ENCODE measurements at regions not wholly inside any gene's neighbourhood (a gene's known extent, or its start where the extent isn't known, plus 50 kb on each side); places are given as distances from the start of the nearest gene placed in this dataset.
A peak's percentile ranks its signal among the peaks of the same experiment; 100 is the strongest.

DNA sequence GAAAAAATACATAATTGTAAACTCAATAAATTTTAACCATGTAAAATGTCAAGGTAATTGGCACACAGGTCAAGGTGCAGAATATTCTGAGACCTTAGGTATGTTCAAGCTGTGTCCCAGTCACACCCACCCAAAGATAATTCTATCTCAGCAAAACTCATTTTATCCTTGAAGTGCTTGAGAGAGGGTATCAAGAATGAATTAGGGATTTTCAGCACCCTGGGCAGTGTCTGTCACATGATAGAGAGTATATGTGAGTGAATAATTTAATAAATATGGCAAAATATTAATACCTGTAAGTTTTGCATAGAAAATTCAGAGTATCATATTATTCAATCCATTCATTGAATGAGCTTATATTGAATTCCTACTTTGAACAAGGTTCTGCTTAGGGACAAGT lies 567.9 kb downstream of the FBXO15 start:
- DNase-seq (ENCODE audit: low read depth in 1 of 2, low spot score in 1 of 2) = no peak
- TF ChIP-seq JUND (IDR thresholded peaks at IDR 0.05; ENCODE audit: low read depth) = no peak
- in situ Hi-C loops (cut with HindIII; ENCODE audit: low pct_unique_long_range_greater_than_20kb, low sequenced_read_pairs) = no loop called here

- DNase-seq (ENCODE audit: low read depth in 1 of 2, low spot score in 1 of 2) = no peak
- in situ Hi-C loops (cut with HindIII; ENCODE audit: low pct_unique_long_range_greater_than_20kb, low sequenced_read_pairs) = no loop called here
- no peak for TF ChIP-seq JUND (IDR thresholded peaks at IDR 0.05; ENCODE audit: low read depth)
Observed at GRCh38 chr18:73577365-73577764, 570.3 kb downstream of the FBXO15 start.

DNA sequence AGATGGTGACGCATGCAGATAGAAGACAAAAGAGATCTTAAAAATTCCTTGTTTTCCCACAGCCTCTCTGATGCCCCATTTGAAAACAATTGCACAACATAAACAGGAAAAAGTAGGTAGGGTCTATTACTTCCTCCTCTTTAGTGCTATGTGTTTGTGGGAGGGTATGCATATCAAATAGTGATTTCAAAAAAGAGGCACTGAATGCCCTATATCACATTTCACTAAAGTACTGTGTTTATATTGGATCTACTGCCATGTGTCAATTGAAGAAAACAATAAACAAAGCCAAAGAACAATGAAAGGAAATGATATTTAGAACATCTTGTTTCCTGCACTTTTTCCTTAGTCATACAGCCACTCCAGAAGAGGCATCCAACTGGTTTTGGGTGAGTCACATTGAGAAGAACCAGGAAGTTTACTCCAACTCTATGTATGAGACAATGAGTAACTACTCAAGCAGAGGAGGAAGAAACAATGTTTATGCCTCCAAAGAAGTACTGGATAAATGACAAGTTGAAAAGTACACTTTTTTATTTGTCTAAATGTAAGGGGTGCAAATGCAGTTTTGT lies 583.6 kb downstream of the FBXO15 start:
- no peak for TF ChIP-seq JUND (IDR thresholded peaks at IDR 0.05; ENCODE audit: low read depth)
- in situ Hi-C loops (cut with HindIII; ENCODE audit: low pct_unique_long_range_greater_than_20kb, low sequenced_read_pairs) = no loop called here
- peak in 1 of 2 experiments; percentile 40 for DNase-seq (ENCODE audit: low read depth in 1 of 2, low spot score in 1 of 2)

DNA sequence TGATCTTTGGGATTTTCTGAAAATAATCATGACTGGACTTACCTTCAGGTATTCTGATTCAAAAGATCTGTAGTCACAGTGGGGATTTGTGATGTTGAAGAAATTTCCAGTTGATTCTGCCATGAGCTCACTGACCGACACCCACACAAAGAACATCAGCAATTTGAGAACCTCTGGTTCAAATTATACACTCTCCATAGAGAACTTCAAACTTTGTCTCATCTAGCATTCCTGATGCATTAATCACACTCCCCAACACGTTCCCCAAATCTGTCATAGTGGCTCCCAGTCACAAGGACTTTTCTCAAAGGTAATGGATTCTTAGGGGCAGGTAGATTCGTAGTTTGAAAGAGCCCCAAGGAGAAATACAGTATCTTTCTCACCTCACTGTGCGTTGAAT lies 584.3 kb downstream of the FBXO15 start:
- no peak for DNase-seq (ENCODE audit: low read depth in 1 of 2, low spot score in 1 of 2)
- in situ Hi-C loops (cut with HindIII; ENCODE audit: low pct_unique_long_range_greater_than_20kb, low sequenced_read_pairs) = no loop called here
- TF ChIP-seq JUND (IDR thresholded peaks at IDR 0.05; ENCODE audit: low read depth) = no peak

DNA sequence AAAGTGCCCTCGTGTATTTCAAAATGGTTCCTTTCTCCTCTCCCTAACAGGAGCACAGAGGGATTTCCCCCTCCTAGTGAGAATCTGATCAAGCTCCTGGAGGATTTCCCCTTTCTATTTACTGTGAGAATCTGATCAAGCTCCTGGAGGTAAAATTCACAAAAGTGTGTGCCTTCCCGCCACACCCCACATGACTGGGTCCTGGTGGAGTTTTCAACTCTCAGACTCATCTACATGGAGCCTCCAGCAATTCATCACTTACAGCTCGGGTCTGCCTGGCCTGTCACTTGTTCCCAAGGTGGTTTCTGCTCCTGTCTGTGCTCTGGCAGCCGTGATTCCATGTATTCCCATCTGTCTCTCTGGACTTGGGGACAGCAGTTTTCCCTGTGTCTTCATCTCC lies 590.7 kb downstream of the FBXO15 start:
- DNase-seq (ENCODE audit: low read depth in 1 of 2, low spot score in 1 of 2) = no peak
- in situ Hi-C loops (cut with HindIII; ENCODE audit: low pct_unique_long_range_greater_than_20kb, low sequenced_read_pairs) = no loop called here
- TF ChIP-seq JUND (IDR thresholded peaks at IDR 0.05; ENCODE audit: low read depth) = no peak

- in situ Hi-C loops (cut with HindIII; ENCODE audit: low pct_unique_long_range_greater_than_20kb, low sequenced_read_pairs) = no loop called here
- no peak for DNase-seq (ENCODE audit: low read depth in 1 of 2, low spot score in 1 of 2)
- no peak for TF ChIP-seq JUND (IDR thresholded peaks at IDR 0.05; ENCODE audit: low read depth)
Observed at GRCh38 chr18:73552171-73552570, 595.5 kb downstream of the FBXO15 start.

GRCh38 chr18:73551211-73551610 lies 596.4 kb downstream of the FBXO15 start:
- DNase-seq (ENCODE audit: low read depth in 1 of 2, low spot score in 1 of 2) = no peak
- in situ Hi-C loops (cut with HindIII; ENCODE audit: low pct_unique_long_range_greater_than_20kb, low sequenced_read_pairs) = no loop called here
- no peak for TF ChIP-seq JUND (IDR thresholded peaks at IDR 0.05; ENCODE audit: low read depth)

DNA sequence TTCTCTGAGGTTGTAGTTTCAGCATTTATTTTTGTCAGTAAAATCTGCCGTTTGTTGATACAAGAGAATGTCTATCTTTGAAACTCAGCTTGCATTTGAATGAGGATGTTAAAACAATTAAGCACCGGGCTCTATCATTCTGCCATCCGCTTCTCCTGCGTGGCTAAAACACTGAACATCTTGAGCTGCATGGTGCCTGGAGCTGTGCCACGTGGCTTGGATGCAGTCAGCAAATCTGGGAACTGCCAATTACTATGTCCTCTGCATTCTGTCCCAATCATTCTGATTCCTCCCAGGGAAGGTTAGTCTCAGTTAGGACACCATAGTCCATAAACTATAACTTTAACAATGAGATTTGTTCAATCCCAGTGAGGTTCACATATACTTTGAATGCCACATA lies 598.4 kb downstream of the FBXO15 start:
- no peak for DNase-seq (ENCODE audit: low read depth in 1 of 2, low spot score in 1 of 2)
- in situ Hi-C loops (cut with HindIII; ENCODE audit: low pct_unique_long_range_greater_than_20kb, low sequenced_read_pairs) = no loop called here
- TF ChIP-seq JUND (IDR thresholded peaks at IDR 0.05; ENCODE audit: low read depth) = no peak

DNA sequence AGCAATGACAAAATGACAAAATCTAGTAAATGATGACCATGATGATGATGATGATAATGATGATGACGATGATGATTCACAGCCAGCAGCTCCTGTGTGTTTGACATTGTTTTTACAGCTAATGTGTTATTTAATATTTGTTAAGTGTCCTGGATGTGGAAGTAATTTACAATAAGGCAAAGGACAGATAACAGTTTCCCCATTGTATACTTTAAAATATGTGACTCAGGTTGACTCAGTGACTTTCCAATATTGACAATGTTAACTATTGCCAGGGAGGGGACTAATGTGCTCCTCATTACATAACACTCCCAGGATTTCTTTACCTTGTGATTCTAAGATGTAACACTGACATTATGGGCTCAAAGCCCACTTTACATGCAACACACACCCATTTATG lies 602.2 kb downstream of the FBXO15 start:
- in situ Hi-C loops (cut with HindIII; ENCODE audit: low pct_unique_long_range_greater_than_20kb, low sequenced_read_pairs) = no loop called here
- DNase-seq (ENCODE audit: low read depth in 1 of 2, low spot score in 1 of 2) = no peak
- TF ChIP-seq JUND (IDR thresholded peaks at IDR 0.05; ENCODE audit: low read depth) = no peak

- TF ChIP-seq JUND (IDR thresholded peaks at IDR 0.05; ENCODE audit: low read depth) = no peak
- no peak for DNase-seq (ENCODE audit: low read depth in 1 of 2, low spot score in 1 of 2)
- in situ Hi-C loops (cut with HindIII; ENCODE audit: low pct_unique_long_range_greater_than_20kb, low sequenced_read_pairs) = no loop called here
Observed at GRCh38 chr18:73544617-73545016, 603.0 kb downstream of the FBXO15 start.

DNA sequence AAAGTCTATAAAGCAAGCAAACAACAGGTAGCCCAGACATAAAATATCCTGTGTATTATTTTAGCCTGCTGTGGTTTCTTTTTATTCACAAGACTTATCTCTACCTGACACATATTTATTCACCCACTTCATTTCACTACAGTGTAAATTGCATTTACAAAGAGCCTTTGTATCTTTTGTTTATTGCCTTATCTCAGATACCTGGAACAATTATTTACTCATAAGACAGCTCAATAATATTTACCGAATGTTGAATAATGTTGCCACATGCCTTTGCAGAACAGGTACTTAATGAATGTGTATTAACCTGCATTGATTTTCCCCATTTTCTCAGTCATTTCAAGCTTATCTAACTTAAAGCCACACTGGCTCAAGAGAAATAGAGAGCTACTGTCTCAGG lies 603.6 kb downstream of the FBXO15 start:
- in situ Hi-C loops (cut with HindIII; ENCODE audit: low pct_unique_long_range_greater_than_20kb, low sequenced_read_pairs) = no loop called here
- TF ChIP-seq JUND (IDR thresholded peaks at IDR 0.05; ENCODE audit: low read depth) = no peak
- no peak for DNase-seq (ENCODE audit: low read depth in 1 of 2, low spot score in 1 of 2)

- TF ChIP-seq JUND (IDR thresholded peaks at IDR 0.05; ENCODE audit: low read depth) = no peak
- DNase-seq (ENCODE audit: low read depth in 1 of 2, low spot score in 1 of 2) = no peak
- in situ Hi-C loops (cut with HindIII; ENCODE audit: low pct_unique_long_range_greater_than_20kb, low sequenced_read_pairs) = no loop called here
Observed at GRCh38 chr18:73535990-73536389, 611.6 kb downstream of the FBXO15 start.

- TF ChIP-seq JUND (IDR thresholded peaks at IDR 0.05; ENCODE audit: low read depth) = no peak
- in situ Hi-C loops (cut with HindIII; ENCODE audit: low pct_unique_long_range_greater_than_20kb, low sequenced_read_pairs) = no loop called here
- DNase-seq (ENCODE audit: low read depth in 1 of 2, low spot score in 1 of 2) = no peak
Observed at GRCh38 chr18:73535189-73535588, 612.4 kb downstream of the FBXO15 start.

DNA sequence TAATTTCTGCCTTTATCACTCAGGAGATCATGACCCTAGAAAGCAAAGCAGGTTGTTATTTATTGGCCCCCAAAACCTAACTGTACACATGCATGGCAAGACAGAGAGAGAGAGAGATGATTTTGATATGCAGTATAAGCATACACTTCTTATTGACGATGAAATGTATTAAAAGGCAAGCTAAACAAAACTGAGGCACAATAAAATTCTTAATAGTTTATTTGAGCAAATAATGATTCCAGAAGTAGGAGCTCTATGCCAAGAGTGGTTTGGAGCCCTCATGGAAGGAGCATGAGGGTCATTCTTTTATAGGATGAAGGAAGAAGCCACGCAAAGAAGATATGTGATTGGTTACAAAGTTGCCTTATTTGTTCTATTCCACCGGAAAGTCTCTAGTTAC lies 616.0 kb downstream of the FBXO15 start:
- no peak for DNase-seq (ENCODE audit: low read depth in 1 of 2, low spot score in 1 of 2)
- in situ Hi-C loops (cut with HindIII; ENCODE audit: low pct_unique_long_range_greater_than_20kb, low sequenced_read_pairs) = no loop called here
- TF ChIP-seq JUND (IDR thresholded peaks at IDR 0.05; ENCODE audit: low read depth) = no peak

All from T47D (cell line).